Cardiac muscle cell (in vitro differentiated cells and primary cell): ENCODE measurements at regions not wholly inside any gene's neighbourhood (a gene's known extent, or its start where the extent isn't known, plus 50 kb on each side); places are given as distances from the start of the nearest gene placed in this dataset.

Experiments used
- DNase-seq, 2 donors: peaks; one replicate each; pipeline versions ENCODE4 v3.0.0 to v3.0.0-alpha.2; 2010 to 2017; ENCODE audit warnings: low read depth in 1 of 2, low spot score in 1 of 2
- H3K27ac ChIP-seq: fragments of 200-600 bp; sonication (generic); 2 replicates; pipeline ENCODE4 v1.5.1; 2016
- H3K27me3 ChIP-seq: fragments of 200-600 bp; sonication (generic); 2 replicates; pipeline ENCODE4 v1.6.0; 2016; ENCODE audit warnings: control low read depth
- H3K36me3 ChIP-seq: fragments of 200-600 bp; sonication (generic); 2 replicates; pipeline ENCODE4 v1.5.1; 2016; ENCODE audit warnings: control low read depth
- H3K4me1 ChIP-seq: fragments of 200-600 bp; sonication (generic); 2 replicates; pipeline ENCODE4 v1.8.1; 2017; ENCODE audit warnings: low read depth, mild to moderate bottlenecking, mixed run types
- H3K4me3 ChIP-seq: fragments of 200-600 bp; sonication (generic); 2 replicates; pipeline ENCODE4 v1.5.1; 2016; ENCODE audit warnings: mild to moderate bottlenecking
- H3K9me3 ChIP-seq: fragments of 200-600 bp; sonication (generic); 2 replicates; pipeline ENCODE4 v1.5.1; 2017; ENCODE audit warnings: low read depth, mild to moderate bottlenecking, control low read depth
- CTCF ChIP-seq: IDR thresholded peaks from 2 replicates; pipeline ENCODE4 v1.5.1; 2012; ENCODE audit warnings: low read depth, mild to moderate bottlenecking, low read length

GRCh38 chr17:13973960-13974651 lies 95.2 kb upstream of the COX10 start:
- no peaks in the 10 kb centered on the region for H3K9me3 ChIP-seq
- peaks cover 3% of the 10 kb centered on the region for H3K4me1 ChIP-seq
- H3K27ac ChIP-seq, result no peak overlapping the region
- peaks cover 26% of the 10 kb centered on the region for H3K27me3 ChIP-seq
- TF ChIP-seq CTCF, result no peak
- H3K4me3 ChIP-seq, result no peak overlapping the region
- H3K36me3 ChIP-seq, result no peaks in the 10 kb centered on the region
- DNase-seq, result no peak

- Histone ChIP-seq H3K27me3 (peaks cover 16% of the 10 kb centered on the region), H3K36me3 (no peaks in the 10 kb centered on the region), H3K4me1 (no peaks in the 10 kb centered on the region), H3K27ac (no peak overlapping the region), H3K4me3 (no peak overlapping the region), H3K9me3 (no peaks in the 10 kb centered on the region)
- no peak for DNase-seq
- no peak for TF ChIP-seq CTCF
Measured at GRCh38 chr17:13977837-13978236, 91.5 kb upstream of the COX10 start.

DNA sequence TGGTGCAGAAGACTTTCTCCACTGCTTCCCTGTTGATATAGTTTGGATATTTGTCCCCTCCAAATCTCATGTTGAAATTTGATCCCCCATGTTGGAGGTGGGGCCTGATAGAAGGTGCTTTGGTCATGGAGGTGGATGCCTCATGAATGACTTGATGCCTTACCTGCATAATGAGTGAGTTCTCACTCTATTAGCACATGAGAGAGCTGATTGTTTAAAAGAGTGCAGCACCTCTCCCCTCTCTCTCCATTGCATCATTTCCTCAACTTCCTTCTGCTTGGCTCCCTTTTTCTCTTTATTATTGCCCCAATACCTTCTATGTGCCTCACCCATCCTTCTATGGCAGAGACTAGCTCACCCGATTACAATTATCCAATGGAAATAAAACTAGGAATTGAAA lies 90.8 kb upstream of the COX10 start:
- H3K9me3 ChIP-seq, result no peaks in the 10 kb centered on the region
- H3K27ac ChIP-seq, result no peak overlapping the region
- no peaks in the 10 kb centered on the region for H3K36me3 ChIP-seq
- no peak for DNase-seq
- no peak for TF ChIP-seq CTCF
- H3K4me1 ChIP-seq, result no peaks in the 10 kb centered on the region
- peaks cover 9% of the 10 kb centered on the region for H3K27me3 ChIP-seq
- H3K4me3 ChIP-seq, result no peak overlapping the region

GRCh38 chr17:13981881-13982280 lies 87.4 kb upstream of the COX10 start:
- no peak overlapping the region for H3K27ac ChIP-seq
- H3K36me3 ChIP-seq, result no peaks in the 10 kb centered on the region
- H3K27me3 ChIP-seq, result peaks cover 4% of the 10 kb centered on the region
- TF ChIP-seq CTCF, result no peak
- no peaks in the 10 kb centered on the region for H3K4me1 ChIP-seq
- no peaks in the 10 kb centered on the region for H3K9me3 ChIP-seq
- no peak overlapping the region for H3K4me3 ChIP-seq
- no peak for DNase-seq

GRCh38 chr17:13984956-13985355 lies 84.3 kb upstream of the COX10 start:
- H3K4me1 ChIP-seq, result no peaks in the 10 kb centered on the region
- TF ChIP-seq CTCF, result no peak
- no peaks in the 10 kb centered on the region for H3K9me3 ChIP-seq
- no peaks in the 10 kb centered on the region for H3K36me3 ChIP-seq
- H3K27me3 ChIP-seq, result peaks cover 4% of the 10 kb centered on the region
- DNase-seq, result no peak
- H3K4me3 ChIP-seq, result no peak overlapping the region
- no peak overlapping the region for H3K27ac ChIP-seq
